Panc1 (cell line): ENCODE measurements at regions not wholly inside any gene's neighbourhood (a gene's known extent, or its start where the extent isn't known, plus 50 kb on each side); places are given as distances from the start of the nearest gene placed in this dataset.
A peak's percentile ranks its signal among the peaks of the same experiment; 100 is the strongest.
"Not testable (repeated sequence)": the region's sequence is repeated elsewhere in the genome, so short reads cannot be mapped to it uniquely, and the experiment has no call there.

Experiments used
- ATAC-seq: fragments of 200-7000 bp; cut with Tn5 transposase; 2 replicates; pipeline ENCODE4 v1.9.1; 2020; ENCODE audit warnings: mild to moderate bottlenecking, moderate library complexity
- BruUV-seq: library from RNA; stranded (reverse); fragments of 400-500 nt; replicated peaks from 2 replicates; lab custom pipeline; 2021; lab: Mats Ljungman, UMichigan
- CTCF ChIA-PET: fragments of 300-600 bp; sonication (Branson Sonifier 250); formaldehyde crosslinking; loops from one replicate; lab custom pipeline; 2022; ENCODE audit warnings: antibody characterized with exemption; lab: Charles Lee
- POLR2A ChIA-PET: fragments of 300-600 bp; sonication (Branson Sonifier 250); formaldehyde crosslinking; loops from one replicate; lab custom pipeline; 2022; ENCODE audit warnings: antibody characterized with exemption; lab: Charles Lee
- DNase-seq: peaks from one replicate; pipeline ENCODE4 v3.0.0-alpha.2; 2010; ENCODE audit warnings: low read depth, low spot score
- H3K27ac ChIP-seq: 2 replicates; pipeline ENCODE4 v1.5.1; 2011; ENCODE audit warnings: mild to moderate bottlenecking, low read length, inconsistent platforms
- H3K27me3 ChIP-seq: fragments of 200-500 bp; sonication (Bioruptor generic); 2 replicates; pipeline ENCODE4 v1.6.0; 2014; ENCODE audit warnings: low read length, inconsistent platforms; ENCODE audit not compliant: control insufficient read depth, insufficient read depth
- H3K36me3 ChIP-seq: fragments of 200-500 bp; sonication (Bioruptor generic); 2 replicates; pipeline ENCODE4 v1.5.1; 2014; ENCODE audit warnings: inconsistent platforms, mild to moderate bottlenecking, low read length, moderate library complexity; ENCODE audit not compliant: control insufficient read depth, insufficient read depth
- H3K4me1 ChIP-seq: 2 replicates; pipeline ENCODE4 v1.5.1; 2011; ENCODE audit warnings: inconsistent platforms, mild to moderate bottlenecking, low read length, moderate library complexity; ENCODE audit not compliant: control insufficient read depth, insufficient read depth
- H3K4me3 ChIP-seq, 2 experiments: 2 replicates each; pipeline ENCODE4 v1.5.1; 2011 to 2012; ENCODE audit warnings: low read depth in 2 of 2, low read length in 2 of 2, mild to moderate bottlenecking in 2 of 2, inconsistent platforms in 1 of 2, moderate library complexity in 1 of 2
- H3K9me3 ChIP-seq: fragments of 200-500 bp; sonication (Bioruptor generic); 2 replicates; pipeline ENCODE4 v1.5.1; 2014; ENCODE audit warnings: low read depth, mild to moderate bottlenecking, inconsistent platforms, low read length, moderate library complexity; ENCODE audit not compliant: control insufficient read depth, insufficient read depth
- POLR2AphosphoS5 ChIP-seq: IDR thresholded peaks from 2 replicates; pipeline ENCODE4 v1.6.1; 2012; ENCODE audit warnings: mild to moderate bottlenecking, low read depth, low read length, moderate library complexity
- REST ChIP-seq, 2 experiments: IDR thresholded peaks; 2 replicates each; pipeline ENCODE4 v1.6.1; 2011 to 2012; ENCODE audit warnings: low read depth in 2 of 2, control low read depth in 1 of 2, low read length in 1 of 2, mild to moderate bottlenecking in 1 of 2, moderate library complexity in 1 of 2; ENCODE audit not compliant: insufficient read depth in 1 of 2
- SIN3A ChIP-seq: IDR thresholded peaks from 2 replicates; pipeline ENCODE4 v1.6.1; 2012; ENCODE audit warnings: low read depth, mild to moderate bottlenecking, low read length, moderate library complexity, borderline replicate concordance; ENCODE audit not compliant: insufficient read depth
- TCF7L2 ChIP-seq: IDR thresholded peaks from 2 replicates; pipeline ENCODE4 v1.6.1; 2011; ENCODE audit warnings: mild to moderate bottlenecking, low read depth, low read length, inconsistent platforms
- in situ Hi-C: cut with HindIII; loops from 2 replicates; pipeline ENCODE4 v1.10.0; 2016; ENCODE audit warnings: low sequenced_read_pairs, low pct_unique_long_range_greater_than_20kb
- intact Hi-C: fragments of 100-400 bp; cut with micrococcal nuclease; formaldehyde crosslinking; loops from one replicate; pipeline ENCODE4 v1.10.0; 2022; ENCODE audit not compliant: unreplicated experiment
- TF ChIP-seq, protein P1 (sequence below): fragments of 450-650 bp; IDR thresholded peaks from 2 replicates; pipeline ENCODE4 v1.5.1; 2017; ENCODE audit warnings: mild to moderate bottlenecking

DNA sequence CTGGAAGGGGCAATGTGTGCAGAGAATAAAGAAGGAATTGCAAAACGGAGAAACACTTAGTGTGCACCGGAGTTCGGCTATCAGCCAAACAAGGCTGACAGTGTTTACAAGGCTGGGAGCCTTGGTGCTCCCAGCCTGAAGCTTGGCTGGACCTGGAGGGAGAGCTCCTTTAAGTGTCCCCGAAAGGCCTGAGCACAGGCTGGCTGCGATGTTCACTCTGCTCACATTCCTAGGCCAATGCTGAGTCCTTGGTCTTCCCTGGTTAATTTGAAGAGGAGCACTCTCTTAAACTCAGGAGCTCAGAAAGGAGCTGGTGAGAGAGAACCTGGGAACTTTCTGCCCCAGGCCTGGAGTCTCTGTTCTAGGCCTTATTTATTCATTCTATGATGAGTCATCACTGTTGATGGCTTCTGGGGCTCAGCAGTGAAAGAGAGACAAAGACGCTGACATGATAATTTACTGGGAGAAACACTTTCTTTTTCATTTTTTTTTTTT lies 88.6 kb upstream of the MYO10 start:
- no peak overlapping the region for H3K4me3 ChIP-seq
- POLR2A ChIA-PET = interaction anchor here (0.6 kb wide), 1 partner anchor 125 kb away, joined by 6 read pairs; no protein-coding TSS in a partner anchor
- intact Hi-C loops (no loop called here), in situ Hi-C loops (no loop called here)
- peaks cover 17% of the 10 kb centered on the region; the same call in 1 of the 2 replicates for H3K4me1 ChIP-seq
- H3K27ac ChIP-seq = no peak overlapping the region
- no TSS peak for BruUV-seq
- no peaks in the 10 kb centered on the region for H3K36me3 ChIP-seq
- H3K9me3 ChIP-seq = no peaks in the 10 kb centered on the region
- no peak for DNase-seq
- CTCF ChIA-PET = no interaction called here
- TF ChIP-seq, protein P1, sequence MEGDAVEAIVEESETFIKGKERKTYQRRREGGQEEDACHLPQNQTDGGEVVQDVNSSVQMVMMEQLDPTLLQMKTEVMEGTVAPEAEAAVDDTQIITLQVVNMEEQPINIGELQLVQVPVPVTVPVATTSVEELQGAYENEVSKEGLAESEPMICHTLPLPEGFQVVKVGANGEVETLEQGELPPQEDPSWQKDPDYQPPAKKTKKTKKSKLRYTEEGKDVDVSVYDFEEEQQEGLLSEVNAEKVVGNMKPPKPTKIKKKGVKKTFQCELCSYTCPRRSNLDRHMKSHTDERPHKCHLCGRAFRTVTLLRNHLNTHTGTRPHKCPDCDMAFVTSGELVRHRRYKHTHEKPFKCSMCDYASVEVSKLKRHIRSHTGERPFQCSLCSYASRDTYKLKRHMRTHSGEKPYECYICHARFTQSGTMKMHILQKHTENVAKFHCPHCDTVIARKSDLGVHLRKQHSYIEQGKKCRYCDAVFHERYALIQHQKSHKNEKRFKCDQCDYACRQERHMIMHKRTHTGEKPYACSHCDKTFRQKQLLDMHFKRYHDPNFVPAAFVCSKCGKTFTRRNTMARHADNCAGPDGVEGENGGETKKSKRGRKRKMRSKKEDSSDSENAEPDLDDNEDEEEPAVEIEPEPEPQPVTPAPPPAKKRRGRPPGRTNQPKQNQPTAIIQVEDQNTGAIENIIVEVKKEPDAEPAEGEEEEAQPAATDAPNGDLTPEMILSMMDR = no peak
- no peak for TF ChIP-seq TCF7L2
- TF ChIP-seq SIN3A = no peak
- no peak for TF ChIP-seq REST (IDR thresholded peaks at IDR 0.05; ENCODE audit: insufficient read depth in 1 of 2, low read depth in 2 of 2, low read length in 1 of 2)
- TF ChIP-seq POLR2AphosphoS5 = no peak
- ATAC-seq = peak; percentile 73
- H3K27me3 ChIP-seq = no peaks in the 10 kb centered on the region

DNA sequence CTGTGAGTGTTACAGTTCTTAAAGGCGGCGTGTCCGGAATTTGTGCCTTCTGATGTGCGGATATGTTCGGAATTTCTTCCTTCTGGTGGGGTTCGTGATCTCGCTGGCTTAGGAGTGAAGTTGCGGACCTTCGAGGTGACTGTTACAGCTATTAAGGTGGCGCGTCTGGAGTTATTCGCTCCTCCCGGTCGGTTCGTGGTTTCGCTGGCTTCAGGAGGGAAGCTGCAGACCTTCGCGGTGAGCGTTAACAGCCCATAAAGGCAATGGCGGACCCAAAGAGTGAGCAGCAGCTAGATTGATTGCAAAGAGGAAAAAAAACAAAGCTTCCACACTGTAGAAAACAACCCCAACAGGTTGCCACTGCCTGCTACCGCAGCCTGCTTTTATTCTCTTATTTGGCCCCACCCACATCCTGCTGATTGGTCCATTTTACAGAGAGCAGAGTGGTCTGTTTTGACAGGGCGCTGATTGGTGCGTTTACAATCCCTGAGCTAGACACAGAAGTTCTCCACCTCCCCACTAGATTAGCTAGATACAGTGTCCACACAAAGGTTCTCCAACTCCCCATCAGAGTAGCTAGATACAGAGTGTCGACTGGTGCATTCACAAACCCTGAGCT lies 95.7 kb upstream of the MYO10 start:
- POLR2A ChIA-PET = not testable (repeated sequence)

GRCh38 chr5:17032314-17032985 lies 96.4 kb upstream of the MYO10 start:
- H3K4me1 ChIP-seq, DNase-seq, H3K27ac ChIP-seq, H3K36me3 ChIP-seq, BruUV-seq, H3K9me3 ChIP-seq, POLR2A ChIA-PET, H3K4me3 ChIP-seq, ATAC-seq, intact Hi-C loops, in situ Hi-C loops, H3K27me3 ChIP-seq: not testable (repeated sequence)
- CTCF ChIA-PET = interaction anchor here (0.6 kb wide), 1 partner anchor 160 kb away, joined by 5 read pairs; no protein-coding TSS in a partner anchor

More for the DNA sequence above, 95.7 kb upstream of the MYO10 start:
- ATAC-seq, BruUV-seq, DNase-seq, H3K36me3 ChIP-seq, H3K9me3 ChIP-seq, H3K27me3 ChIP-seq, H3K4me3 ChIP-seq, H3K4me1 ChIP-seq, intact Hi-C loops, in situ Hi-C loops, H3K27ac ChIP-seq: not testable (repeated sequence)
- CTCF ChIA-PET = interaction anchor here (0.6 kb wide), 1 partner anchor 161 kb away, joined by 5 read pairs; no protein-coding TSS in a partner anchor

DNA sequence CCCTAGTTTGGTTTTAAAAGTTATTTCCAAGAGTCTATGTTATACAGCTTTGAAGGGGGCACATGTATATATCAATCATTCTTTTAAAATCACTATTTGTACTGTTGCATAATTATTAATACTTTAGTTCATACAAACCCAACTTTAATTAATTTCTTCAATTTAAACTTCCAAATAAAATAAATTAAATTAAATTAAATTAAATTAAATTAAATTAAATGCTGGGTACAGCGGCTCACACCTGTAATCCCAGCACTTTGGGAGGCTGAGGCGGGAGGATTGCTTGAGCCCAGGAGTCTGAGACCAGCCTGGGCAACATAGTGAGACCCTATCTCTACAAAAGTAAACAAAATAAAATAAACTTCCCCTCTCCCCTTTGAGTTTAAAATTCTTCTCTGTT lies 98.9 kb upstream of the MYO10 start:
- intact Hi-C loops, H3K27ac ChIP-seq, CTCF ChIA-PET, H3K36me3 ChIP-seq, H3K27me3 ChIP-seq, in situ Hi-C loops, H3K4me3 ChIP-seq, H3K4me1 ChIP-seq, BruUV-seq, DNase-seq, POLR2A ChIA-PET, H3K9me3 ChIP-seq, ATAC-seq: not testable (repeated sequence)
